Activated T-cell treated with anti-CD3 and anti-CD28 coated beads for 1 hour (primary cell): ENCODE measurements at regions not wholly inside any gene's neighbourhood (a gene's known extent, or its start where the extent isn't known, plus 50 kb on each side); places are given as distances from the start of the nearest gene placed in this dataset.
"Not testable (repeated sequence)": the region's sequence is repeated elsewhere in the genome, so short reads cannot be mapped to it uniquely, and the experiment has no call there.

ENCODE experiments used
- DNase-seq: peaks from one replicate; pipeline ENCODE4 v3.0.0-alpha.2; 2020; ENCODE audit warnings: low read depth

DNA sequence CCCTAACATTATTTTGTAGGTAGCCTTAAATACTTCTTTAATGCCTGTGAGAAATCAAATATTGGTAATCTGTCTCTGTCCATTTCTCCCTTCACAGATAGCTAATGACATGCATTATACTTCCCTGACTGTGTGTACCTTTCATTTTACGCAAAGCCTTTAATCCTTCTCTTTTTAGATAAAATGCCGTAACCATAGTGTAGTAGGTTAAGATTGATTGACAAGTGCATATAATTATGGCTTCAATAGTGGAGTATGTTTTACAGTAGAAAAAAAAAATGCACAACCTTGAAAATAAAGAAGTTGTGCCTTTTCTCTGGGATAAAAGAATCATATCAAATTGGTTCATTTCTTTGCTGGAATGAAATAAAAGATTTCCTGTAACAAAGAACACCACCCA lies 559.6 kb upstream of the GRAMD2B start:
- no peak for DNase-seq

DNA sequence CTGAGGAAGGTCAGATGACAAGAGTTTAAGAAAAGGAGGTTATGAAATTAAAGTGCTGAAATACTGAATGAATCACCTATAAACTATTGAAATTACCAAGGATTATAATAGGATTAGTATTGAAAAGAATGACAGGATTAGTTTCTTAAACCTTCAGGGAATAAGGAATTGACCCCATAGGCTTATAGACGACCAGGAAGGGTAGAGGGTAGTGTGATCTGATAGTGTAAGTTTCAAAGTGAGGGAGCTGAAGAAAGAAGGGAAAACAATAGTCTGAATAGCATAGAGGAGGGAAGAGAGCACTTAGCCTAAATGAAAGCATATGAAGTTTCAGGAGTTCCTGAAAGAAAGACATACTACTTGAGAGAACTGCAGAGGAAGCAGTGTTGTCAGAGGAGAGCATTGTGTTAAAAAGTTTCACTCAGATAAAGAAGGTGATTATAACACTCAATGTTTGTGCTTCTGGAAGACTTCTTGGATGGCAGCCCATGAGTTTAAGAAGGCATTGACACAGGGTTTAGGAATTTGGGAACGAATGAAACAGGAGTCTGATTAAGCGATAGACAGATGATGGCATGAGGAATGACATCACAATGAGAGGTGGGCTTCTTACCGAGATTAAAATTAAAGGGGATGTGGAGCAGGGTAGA lies 557.9 kb upstream of the GRAMD2B start:
- DNase-seq = no peak

DNA sequence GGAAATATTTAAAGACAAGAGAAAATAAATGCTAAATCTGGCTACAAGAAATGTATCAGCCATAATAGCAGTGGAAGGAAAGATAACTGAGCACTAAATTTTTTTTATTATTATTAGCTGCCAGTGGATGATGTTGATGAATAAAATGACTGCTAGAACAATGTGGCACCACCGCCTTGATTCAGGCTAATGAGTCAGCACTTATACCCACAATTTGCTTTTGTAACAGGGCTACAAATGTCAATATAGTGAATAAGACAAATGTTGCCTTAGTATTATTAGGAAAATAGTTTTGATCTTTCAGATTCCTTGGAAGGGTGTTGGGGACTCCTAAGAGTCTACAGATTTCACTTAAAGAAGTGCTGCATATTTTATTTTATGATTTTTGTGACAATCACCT lies 555.2 kb upstream of the GRAMD2B start:
- no peak for DNase-seq

DNA sequence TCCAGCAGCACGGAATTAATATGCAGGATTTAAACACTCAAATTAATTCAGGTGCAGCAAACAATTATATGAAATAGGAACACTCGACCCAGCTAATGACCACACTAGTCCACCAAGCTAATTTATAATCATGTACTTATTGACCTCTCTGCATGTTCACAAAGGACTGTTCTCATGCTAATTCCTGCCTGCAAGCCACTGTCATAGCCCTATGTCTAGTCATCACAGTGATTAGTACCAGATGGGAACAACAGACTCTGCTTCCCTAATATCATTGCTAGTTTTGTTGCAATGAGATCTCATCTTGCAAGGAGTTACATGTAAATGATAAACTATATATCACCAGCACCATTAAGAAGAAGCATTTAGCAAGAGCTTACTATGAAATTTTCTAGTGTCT lies 553.0 kb upstream of the GRAMD2B start:
- DNase-seq = no peak

DNA sequence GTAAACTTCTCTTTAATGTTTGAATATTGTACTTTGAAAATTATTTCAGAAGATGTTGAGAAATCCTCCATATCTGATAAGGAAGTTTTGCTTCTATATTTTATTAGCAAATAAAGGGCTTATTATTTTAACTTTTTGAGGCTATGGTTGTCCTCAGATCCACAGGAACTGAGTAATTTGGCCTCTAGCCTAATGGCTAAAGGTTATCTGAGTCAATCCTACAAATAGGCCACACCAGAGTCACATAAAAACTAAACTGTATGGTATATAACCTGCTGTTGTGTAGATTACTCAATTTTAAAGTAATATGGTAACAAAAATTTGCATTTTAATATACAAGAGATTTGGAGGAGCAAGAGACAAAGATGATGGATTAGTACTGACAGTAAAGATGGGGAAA lies 549.2 kb upstream of the GRAMD2B start:
- no peak for DNase-seq

DNA sequence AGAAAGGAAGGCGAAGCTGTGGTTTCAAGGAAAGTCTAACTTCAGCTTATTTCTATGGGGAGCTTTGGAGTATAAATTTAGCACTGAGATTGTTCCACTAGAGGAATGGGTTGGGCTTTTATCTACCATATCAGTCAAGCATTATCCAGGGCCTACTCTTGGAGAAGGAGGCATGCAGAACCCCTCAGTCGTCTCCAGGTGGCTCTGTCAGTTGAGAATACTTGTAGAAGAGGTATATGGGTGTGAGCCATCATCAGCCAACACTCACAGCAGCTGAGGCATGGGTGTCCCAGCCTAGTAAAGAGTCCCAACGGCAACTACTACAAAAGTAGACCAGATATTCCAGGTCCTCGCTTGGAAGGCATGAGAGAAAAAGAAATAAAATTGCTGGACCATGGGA lies 548.5 kb upstream of the GRAMD2B start:
- DNase-seq = no peak

DNA sequence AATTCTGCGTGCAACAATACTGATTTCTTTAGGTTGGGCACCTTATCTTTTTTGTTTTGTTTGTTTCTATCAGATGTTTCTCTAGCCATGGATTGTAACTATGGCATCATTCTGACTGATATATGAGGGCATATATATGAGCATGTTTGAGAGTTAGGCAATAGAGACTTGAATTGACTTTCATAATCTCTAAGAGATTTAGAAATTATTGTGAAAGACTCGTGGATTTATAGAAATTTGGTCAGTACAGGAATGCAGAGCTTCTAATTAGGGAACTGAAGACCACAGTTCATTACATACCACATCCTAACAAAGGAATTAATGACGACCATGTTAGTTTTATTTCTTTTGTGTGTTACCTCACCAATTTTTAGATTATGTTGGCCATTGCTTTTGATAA lies 546.0 kb upstream of the GRAMD2B start:
- DNase-seq = no peak

DNA sequence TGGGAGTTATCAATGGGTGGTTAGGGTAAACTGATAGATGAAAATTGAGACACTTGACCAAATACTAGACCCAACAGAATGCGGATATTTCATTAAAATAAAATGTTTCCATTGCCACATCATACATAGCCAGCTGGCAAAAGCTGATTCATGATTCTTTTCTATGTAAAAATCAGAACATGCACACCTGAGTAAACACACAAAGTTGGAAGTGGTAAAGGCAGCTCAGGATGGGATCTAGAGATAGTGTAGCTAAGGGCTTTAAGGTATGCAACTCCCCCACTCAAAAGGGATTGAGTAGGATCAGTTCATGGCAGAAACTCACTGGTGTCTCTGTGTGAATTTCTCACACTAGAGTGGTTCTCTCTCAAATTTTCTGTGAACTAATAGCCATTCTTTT lies 541.1 kb upstream of the GRAMD2B start:
- no peak for DNase-seq

DNA sequence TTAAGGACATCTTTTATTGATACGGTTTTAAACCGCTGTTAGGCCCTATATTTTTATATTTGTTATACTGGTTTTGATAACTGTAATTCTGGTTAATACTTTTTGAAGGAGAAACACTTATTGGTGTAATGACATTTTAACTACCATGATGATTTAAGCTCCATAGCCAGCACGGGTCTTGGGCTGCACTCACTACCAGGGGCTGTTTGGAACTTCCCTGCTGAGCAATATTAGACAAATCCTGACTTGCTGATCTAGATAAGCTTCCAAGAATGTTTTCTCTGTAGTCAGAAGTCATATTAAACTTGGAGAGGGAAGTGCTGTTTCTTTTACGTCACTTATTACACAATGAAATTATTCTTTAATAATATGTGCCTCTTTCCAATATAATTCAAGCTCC lies 540.0 kb upstream of the GRAMD2B start:
- DNase-seq = no peak

DNA sequence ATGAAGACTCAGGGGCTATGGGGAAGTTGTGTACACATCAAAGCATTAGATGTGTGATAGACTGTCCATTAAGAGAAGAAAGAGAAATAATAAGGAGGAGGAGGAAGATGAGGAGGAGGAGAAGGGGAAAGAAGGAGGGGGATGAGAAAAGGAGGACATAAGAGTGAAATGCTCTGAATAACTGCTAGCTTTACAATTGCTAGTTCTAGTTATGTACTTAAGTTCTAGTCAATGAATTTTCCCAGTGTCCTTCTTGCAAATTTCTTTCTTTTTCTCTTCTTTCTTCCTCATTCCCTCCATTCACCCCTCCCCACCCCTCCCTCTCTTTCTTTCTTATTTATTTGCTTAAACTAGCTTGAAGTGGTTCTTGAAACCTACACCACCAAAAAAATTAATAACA lies 534.9 kb upstream of the GRAMD2B start:
- DNase-seq = no peak

DNA sequence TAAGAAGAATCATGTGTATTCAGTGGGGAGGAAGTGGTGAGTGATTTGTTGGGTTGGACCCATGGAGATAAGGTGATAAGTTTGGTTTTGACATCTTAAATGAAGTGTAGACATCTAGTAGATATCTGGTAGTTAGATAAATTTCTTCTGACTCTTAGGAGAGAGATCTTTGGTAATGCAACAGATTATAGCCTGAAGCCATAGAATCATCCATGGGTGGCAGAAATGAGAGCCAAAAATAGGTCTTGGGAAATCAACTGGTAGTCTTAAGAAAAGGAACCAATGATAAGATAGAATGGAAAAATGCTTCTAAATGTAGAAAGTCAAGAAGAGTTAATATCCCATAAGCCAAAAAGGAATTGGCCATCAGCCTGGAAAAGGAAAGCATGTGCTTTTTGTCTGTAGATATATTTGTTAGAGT lies 532.7 kb upstream of the GRAMD2B start:
- DNase-seq = no peak

DNA sequence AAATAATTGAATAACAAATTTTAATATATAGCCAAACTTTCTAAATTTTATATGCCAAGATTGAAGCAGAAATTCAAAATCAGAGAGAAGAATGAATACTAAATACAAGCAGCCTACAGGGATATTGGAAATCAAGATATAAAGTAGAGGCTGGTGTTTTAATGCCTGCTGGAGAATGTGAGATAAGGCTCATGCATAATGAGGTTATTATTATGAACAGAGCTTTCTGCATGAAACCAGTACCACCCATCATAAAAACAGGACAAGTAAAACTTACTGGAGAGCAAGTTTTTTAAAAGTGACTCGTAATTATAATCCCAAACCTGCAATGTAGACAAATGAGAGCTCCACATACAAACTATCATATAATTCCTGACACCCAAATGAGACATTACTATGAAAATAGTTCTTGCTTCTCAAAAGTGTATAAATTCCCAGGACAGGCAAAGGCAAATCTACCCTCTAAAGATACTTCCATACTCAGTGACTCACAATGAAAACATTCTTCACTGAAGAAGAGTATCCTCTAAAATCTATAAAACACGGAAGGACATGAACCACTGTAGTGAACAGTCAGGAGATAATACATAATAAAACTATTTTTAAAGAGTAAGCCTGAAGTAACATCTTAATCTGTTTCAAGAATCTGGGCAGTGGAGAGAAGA lies 532.0 kb upstream of the GRAMD2B start:
- no peak for DNase-seq

DNA sequence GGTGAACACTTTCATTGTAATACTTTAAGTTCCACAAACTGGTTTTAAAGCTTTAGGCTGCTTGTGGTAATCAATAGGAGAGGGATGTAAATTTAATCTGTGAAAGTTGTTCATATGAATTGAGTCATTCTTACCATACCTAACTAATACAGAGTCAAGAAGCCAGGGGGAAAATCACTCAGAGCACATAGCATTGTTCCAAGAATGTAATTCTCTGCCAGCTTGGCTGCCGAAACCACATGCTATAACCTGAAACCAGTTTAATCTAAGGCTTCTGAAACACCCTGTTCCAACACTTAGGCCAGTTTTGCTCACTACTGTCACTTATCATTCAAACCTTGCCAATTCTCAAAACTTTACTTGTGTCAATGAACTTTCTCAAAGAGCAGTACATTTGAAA lies 528.8 kb upstream of the GRAMD2B start:
- DNase-seq = no peak

DNA sequence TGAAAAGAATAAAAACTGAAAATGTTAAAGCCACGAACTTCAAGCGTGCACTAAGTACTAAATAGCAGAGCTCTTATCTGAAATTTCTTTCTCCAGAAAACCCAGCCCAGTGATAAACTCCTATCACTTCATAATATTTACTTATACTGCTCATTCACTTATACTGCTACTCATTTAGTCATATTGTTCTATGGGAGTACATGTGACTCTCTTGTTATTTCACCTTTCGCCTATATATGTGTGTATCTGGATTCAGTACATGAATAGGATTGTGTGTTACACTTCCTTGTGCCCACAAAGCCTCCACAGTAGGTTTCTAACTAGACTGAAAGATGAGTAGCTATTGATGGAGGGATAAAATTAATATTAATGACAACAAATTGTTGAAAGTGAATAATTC lies 526.8 kb upstream of the GRAMD2B start:
- DNase-seq = no peak

DNA sequence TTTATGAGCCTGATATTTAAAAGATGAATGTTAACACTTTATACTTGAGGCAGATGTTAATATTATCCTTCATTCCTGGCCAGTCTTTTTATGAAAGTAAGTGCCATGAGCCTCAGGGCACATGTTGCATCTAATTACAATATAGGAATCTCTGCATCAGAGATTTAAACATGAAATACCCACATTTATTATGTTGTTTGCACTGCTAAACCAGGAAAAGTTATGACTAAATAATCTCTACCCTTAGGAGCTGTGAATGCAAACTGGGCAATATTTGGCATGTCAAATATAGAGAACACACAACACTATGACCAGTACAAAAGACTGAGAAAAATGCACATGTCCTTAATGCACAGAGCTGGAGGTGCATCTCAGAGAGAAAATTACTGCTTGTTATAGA lies 526.1 kb upstream of the GRAMD2B start:
- no peak for DNase-seq

DNA sequence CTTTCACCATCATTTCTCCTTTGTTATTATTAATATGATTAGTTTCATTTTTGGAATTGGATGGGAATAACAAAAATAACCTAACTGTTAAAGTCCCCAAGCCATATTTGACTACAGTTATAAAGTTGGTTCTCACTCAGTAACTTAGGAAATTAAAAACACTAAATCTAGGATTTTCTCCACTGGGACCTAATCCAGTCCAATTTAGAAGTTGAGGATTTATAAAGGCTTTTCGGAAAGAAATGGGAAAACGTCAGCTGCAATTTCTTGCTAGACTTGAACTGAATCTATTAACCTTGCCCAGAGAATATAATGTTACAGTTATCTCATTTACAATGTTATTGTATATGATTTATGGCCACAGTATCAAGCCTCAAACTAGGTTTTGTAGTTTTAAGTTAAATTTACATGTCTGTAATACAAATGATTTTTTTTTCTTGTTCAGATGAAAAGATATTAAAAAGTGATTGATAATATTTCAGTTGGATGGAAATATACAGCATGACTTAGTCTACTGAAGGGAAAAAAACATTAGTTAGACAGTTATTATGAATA lies 524.3 kb upstream of the GRAMD2B start:
- DNase-seq = no peak

DNA sequence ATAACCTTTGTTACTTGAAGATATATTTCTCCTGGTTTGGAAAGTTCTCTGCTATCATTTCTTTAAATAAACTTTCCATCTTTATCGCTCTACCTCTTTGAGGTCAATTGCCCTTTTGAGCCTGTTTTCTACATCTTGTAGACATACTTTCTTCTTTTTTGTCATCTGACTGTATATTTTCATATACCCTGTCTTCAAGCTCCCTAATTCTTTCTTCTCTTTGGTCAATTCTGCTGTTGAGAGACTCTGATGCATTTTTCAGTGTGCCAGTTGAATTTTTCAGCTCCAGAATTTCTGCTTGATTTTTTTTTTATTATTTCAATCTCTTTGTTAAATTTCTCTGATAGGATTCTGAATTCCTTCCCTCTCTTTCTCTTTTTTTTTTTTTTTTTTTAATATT lies 511.2 kb upstream of the GRAMD2B start:
- DNase-seq = no peak

DNA sequence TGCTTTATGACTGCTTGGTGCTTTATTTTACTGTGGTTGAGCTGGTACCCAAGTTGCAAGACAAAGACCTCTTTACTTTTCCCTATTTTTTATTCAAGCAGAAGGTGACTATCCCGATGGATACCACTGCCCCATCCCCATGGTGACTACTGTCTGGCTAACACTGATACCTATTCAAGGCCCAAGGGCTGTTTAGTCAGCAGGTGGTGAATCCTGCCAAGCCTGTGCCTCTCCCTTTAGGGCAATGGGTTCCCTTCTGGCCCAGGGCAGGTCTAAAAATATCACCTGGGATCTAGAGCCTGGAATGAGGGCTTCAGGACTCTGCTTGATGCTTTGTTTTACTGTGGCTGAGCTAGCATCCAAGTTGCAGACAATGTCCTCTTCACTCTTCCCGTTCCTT lies 510.0 kb upstream of the GRAMD2B start:
- no peak for DNase-seq

DNA sequence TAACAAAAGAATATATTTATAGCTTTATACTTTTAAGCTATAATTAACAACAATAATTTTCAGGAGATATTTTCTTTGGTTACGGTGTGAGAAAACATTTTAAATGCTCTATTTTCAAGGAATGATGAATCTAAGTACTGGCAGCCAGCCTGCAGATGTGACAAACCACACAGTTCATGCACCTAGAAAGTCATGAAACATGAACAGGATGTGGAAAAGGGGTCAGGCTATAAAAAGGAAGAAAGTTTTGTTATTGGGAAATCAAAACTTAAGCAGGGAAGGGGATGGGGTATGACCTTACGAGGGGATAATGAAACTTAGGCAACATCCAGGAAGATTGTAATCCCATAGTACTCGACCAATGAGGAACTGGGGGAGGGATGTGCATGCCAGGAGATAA lies 508.7 kb upstream of the GRAMD2B start:
- DNase-seq = no peak

DNA sequence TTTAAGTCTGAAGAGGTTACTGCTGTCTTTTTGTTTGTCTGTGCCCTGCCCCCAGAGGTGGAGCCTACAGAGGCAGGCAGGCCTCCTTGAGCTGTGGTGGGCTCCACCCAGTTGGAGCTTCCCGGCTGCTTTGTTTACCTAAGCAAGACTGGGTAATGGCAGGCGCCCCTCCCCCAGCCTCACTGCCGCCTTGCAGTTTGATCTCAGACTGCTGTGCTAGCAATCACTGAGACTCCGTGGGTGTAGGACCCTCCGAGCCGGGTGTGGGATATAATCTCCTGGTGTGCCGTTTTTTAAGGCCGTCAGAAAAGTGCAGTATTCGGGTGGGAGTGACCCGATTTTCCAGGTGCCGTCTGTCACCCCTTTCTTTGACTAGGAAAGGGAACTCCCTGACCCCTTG lies 499.3 kb upstream of the GRAMD2B start:
- not testable (repeated sequence) for DNase-seq

DNA sequence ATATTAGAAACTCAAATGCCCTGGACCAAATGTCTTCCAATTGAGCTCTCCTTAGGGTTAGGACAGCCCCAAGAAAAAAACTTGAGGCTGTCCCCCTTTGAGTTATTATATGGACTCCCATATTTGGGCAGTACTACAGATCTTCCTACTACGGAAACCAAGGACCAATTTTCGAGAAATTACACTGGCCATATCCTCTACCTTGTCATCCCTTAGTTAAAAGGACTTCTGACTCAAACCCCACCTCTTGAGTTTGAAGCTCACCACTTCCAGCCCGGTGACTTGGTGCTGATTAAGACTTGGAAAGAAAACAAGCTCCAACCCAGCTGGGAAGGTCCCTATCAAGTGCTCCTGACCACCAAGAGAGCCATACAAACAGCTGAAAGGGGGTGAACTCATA lies 497.0 kb upstream of the GRAMD2B start:
- no peak for DNase-seq

DNA sequence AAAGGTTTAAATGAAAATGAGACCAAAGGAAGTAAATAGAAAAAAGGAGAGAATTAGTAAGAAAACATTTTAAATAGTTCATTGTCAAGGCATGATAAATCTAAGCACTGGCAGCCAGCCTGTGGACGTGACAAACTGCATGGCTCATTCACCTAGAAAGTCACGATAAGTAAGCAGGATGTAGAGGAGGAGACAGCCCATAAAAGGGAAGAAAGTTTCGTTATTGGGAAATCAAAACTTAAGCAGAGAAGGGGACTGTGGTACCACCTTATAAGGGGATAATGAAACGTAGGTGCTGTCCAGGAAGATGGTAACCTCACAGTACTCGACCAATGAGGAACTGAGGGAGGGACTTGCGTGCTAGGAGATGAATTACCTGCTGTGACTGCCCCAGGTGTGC lies 494.5 kb upstream of the GRAMD2B start:
- DNase-seq = no peak

DNA sequence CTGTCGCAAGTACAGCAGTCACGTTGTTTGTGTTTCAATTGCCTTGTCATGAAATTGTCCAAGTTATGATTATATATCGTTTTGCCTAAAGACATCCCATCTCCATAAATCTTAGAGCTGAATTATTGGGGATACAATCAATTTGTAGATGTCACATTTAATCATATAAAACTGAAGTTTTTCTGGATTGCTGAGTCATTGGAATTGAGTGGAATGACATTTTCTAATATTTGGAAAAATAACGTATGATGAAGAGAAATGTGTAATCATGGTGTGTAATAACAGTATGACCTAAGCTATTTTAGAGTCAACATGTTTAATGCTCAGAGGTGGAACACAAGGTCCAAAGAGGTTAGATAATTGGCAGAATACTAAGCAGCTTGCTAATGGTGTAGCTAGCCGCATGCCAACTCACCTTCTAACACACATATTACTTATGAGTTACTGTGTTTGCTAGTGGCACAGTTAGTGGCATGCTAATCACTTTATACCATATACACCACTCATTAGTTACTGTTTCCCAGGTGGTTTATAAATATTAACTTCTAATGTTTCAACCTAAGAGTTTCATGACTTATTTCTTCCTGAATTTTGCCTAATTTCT lies 473.1 kb upstream of the GRAMD2B start:
- no peak for DNase-seq

DNA sequence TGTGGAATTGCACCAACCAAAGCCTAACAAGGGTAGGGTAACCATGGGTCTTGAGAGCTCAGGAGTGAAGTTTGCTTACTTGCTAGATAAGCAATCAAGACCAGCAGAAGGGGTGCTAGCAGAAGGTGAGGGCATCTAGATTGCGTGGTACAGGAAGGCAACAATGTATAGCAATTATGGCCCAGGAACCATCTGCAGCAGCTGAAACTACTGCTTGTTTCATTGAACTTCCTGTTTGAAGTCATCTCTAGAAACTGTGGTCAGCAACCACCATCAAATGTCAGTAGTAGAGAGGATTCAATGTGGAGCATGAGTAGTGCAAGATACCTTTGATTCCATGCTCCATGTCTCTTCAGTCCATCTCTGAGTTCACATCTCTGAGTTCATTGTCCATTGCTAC lies 462.1 kb upstream of the GRAMD2B start:
- no peak for DNase-seq
